GM12892 (cell line): ENCODE measurements at regions not wholly inside any gene's neighbourhood (a gene's known extent, or its start where the extent isn't known, plus 50 kb on each side); places are given as distances from the start of the nearest gene placed in this dataset.
"Not testable (repeated sequence)": the region's sequence is repeated elsewhere in the genome, so short reads cannot be mapped to it uniquely, and the experiment has no call there.

ENCODE experiments used
- DNase-seq: peaks from one replicate; pipeline ENCODE4 v3.0.0; 2011; ENCODE audit not compliant: insufficient read length
- FAIRE-seq: peaks from 2 replicates; lab custom pipeline; 2011; peaks lifted over from hg19 to GRCh38; lab: Jason Lieb, UNC
- POLR2A ChIP-seq: IDR thresholded peaks from 2 replicates; pipeline ENCODE4 v1.6.1; 2011; ENCODE audit warnings: low read depth, low read length, control low read depth
- POLR2AphosphoS5 ChIP-seq: IDR thresholded peaks from 2 replicates; pipeline ENCODE4 v1.6.1; 2011; ENCODE audit warnings: low read depth, low read length, control low read depth
- TAF1 ChIP-seq: IDR thresholded peaks from 2 replicates; pipeline ENCODE4 v1.6.1; 2011; ENCODE audit warnings: low read depth, mild to moderate bottlenecking, control low read depth, low read length, borderline replicate concordance

GRCh38 chr20:61067221-61067620, 184.8 kb upstream of the CDH4 start:
- TF ChIP-seq POLR2AphosphoS5 (no peak), POLR2A (no peak), TAF1 (no peak)
- no peak for FAIRE-seq
- DNase-seq, result no peak

- no peak for TF ChIP-seq POLR2AphosphoS5
- TF ChIP-seq TAF1, result no peak
- no peak for TF ChIP-seq POLR2A
- FAIRE-seq, result no peak
- DNase-seq, result no peak
These were observed 179.7 kb upstream of the CDH4 start for GRCh38 chr20:61072398-61072797.

- no peak for TF ChIP-seq POLR2AphosphoS5
- TF ChIP-seq TAF1, result no peak
- TF ChIP-seq POLR2A, result no peak
- no peak for DNase-seq
- FAIRE-seq, result no peak
These were observed 178.7 kb upstream of the CDH4 start for GRCh38 chr20:61073376-61073775.

- DNase-seq, result no peak
- no peak for FAIRE-seq
- TF ChIP-seq POLR2A (no peak), POLR2AphosphoS5 (no peak), TAF1 (no peak)
These were observed 169.3 kb upstream of the CDH4 start for GRCh38 chr20:61082720-61083119.

- no peak for TF ChIP-seq TAF1
- TF ChIP-seq POLR2A, result no peak
- no peak for TF ChIP-seq POLR2AphosphoS5
- DNase-seq (no peak), FAIRE-seq (no peak)
These were observed 168.6 kb upstream of the CDH4 start for GRCh38 chr20:61083431-61083830.

GRCh38 chr20:61086031-61086430, 166.0 kb upstream of the CDH4 start:
- no peak for TF ChIP-seq POLR2A
- TF ChIP-seq TAF1, result no peak
- no peak for TF ChIP-seq POLR2AphosphoS5
- FAIRE-seq, result no peak
- no peak for DNase-seq

GRCh38 chr20:61090541-61090940, 161.5 kb upstream of the CDH4 start:
- DNase-seq (no peak), FAIRE-seq (no peak)
- TF ChIP-seq TAF1, result no peak
- TF ChIP-seq POLR2A, result no peak
- no peak for TF ChIP-seq POLR2AphosphoS5

- DNase-seq (no peak), FAIRE-seq (no peak)
- TF ChIP-seq POLR2A, result no peak
- TF ChIP-seq TAF1, result no peak
- TF ChIP-seq POLR2AphosphoS5, result no peak
These were observed 159.8 kb upstream of the CDH4 start for GRCh38 chr20:61092251-61092650.

GRCh38 chr20:61094581-61094980, 157.5 kb upstream of the CDH4 start:
- FAIRE-seq (no peak), DNase-seq (no peak)
- TF ChIP-seq POLR2A (no peak), POLR2AphosphoS5 (no peak), TAF1 (no peak)

GRCh38 chr20:61096463-61096862, 155.6 kb upstream of the CDH4 start:
- TF ChIP-seq TAF1, result no peak
- FAIRE-seq (no peak), DNase-seq (no peak)

GRCh38 chr20:61099806-61100205, 152.3 kb upstream of the CDH4 start:
- no peak for TF ChIP-seq TAF1
- TF ChIP-seq POLR2AphosphoS5, result no peak
- TF ChIP-seq POLR2A, result no peak
- DNase-seq (no peak), FAIRE-seq (no peak)

GRCh38 chr20:61100489-61100888, 151.6 kb upstream of the CDH4 start:
- FAIRE-seq (no peak), DNase-seq (no peak)
- TF ChIP-seq POLR2A, result no peak
- TF ChIP-seq TAF1, result no peak

- FAIRE-seq, DNase-seq: not testable (repeated sequence)
These were observed 150.7 kb upstream of the CDH4 start for GRCh38 chr20:61101321-61101720.
